Inflammatory macrophage treated with lipopolysaccharide for 4 hours (primary cell): ENCODE measurements at regions not wholly inside any gene's neighbourhood (a gene's known extent, or its start where the extent isn't known, plus 50 kb on each side); places are given as distances from the start of the nearest gene placed in this dataset.
A peak's percentile ranks its signal among the peaks of the same experiment; 100 is the strongest.

ENCODE experiments used
- DNase-seq: peaks from one replicate; pipeline ENCODE4 v3.0.0-alpha.2; 2020

- DNase-seq: no peak
Observed at GRCh38 chrX:96311366-96311765, 373.3 kb upstream of the DIAPH2 start.

GRCh38 chrX:96314985-96315384, 369.7 kb upstream of the DIAPH2 start:
- DNase-seq: peak; percentile 5

- DNase-seq: peak; percentile 2
Observed at GRCh38 chrX:96361844-96362243, 322.8 kb upstream of the DIAPH2 start.

- peak; percentile 39 for DNase-seq
Observed at GRCh38 chrX:96372313-96373046, 312.2 kb upstream of the DIAPH2 start.

GRCh38 chrX:96373047-96373355, 311.6 kb upstream of the DIAPH2 start:
- DNase-seq: no peak

- DNase-seq: no peak
Observed at GRCh38 chrX:96376266-96376665, 308.4 kb upstream of the DIAPH2 start.

GRCh38 chrX:96379951-96380350, 304.7 kb upstream of the DIAPH2 start:
- DNase-seq: no peak

GRCh38 chrX:96382018-96382417, 302.6 kb upstream of the DIAPH2 start:
- DNase-seq: no peak

- no peak for DNase-seq
Observed at GRCh38 chrX:96383428-96383827, 301.2 kb upstream of the DIAPH2 start.

- DNase-seq: no peak
Observed at GRCh38 chrX:96386325-96386724, 298.3 kb upstream of the DIAPH2 start.

- DNase-seq: no peak
Observed at GRCh38 chrX:96386981-96387380, 297.7 kb upstream of the DIAPH2 start.

- no peak for DNase-seq
Observed at GRCh38 chrX:96387801-96388200, 296.8 kb upstream of the DIAPH2 start.

GRCh38 chrX:96389281-96390047, 295.2 kb upstream of the DIAPH2 start:
- no peak for DNase-seq

GRCh38 chrX:96394598-96394997, 290.0 kb upstream of the DIAPH2 start:
- DNase-seq: peak; percentile 8

- DNase-seq: no peak
Observed at GRCh38 chrX:96403446-96403845, 281.2 kb upstream of the DIAPH2 start.

- DNase-seq: no peak
Observed at GRCh38 chrX:96405842-96406241, 278.8 kb upstream of the DIAPH2 start.

- DNase-seq: no peak
Observed at GRCh38 chrX:96407072-96407471, 277.6 kb upstream of the DIAPH2 start.

- DNase-seq: no peak
Observed at GRCh38 chrX:96407501-96407900, 277.1 kb upstream of the DIAPH2 start.

GRCh38 chrX:96407981-96408380, 276.7 kb upstream of the DIAPH2 start:
- DNase-seq: no peak

GRCh38 chrX:96410927-96411326, 273.7 kb upstream of the DIAPH2 start:
- no peak for DNase-seq

- DNase-seq: no peak
Observed at GRCh38 chrX:96417695-96418094, 266.9 kb upstream of the DIAPH2 start.

GRCh38 chrX:96424007-96424406, 260.6 kb upstream of the DIAPH2 start:
- DNase-seq: peak; percentile 49

- DNase-seq: peak; percentile 48
Observed at GRCh38 chrX:96425200-96425599, 259.4 kb upstream of the DIAPH2 start.

- no peak for DNase-seq
Observed at GRCh38 chrX:96430756-96431455, 253.7 kb upstream of the DIAPH2 start.
